HG02885 (cell line): ENCODE measurements at regions not wholly inside any gene's neighbourhood (a gene's known extent, or its start where the extent isn't known, plus 50 kb on each side); places are given as distances from the start of the nearest gene placed in this dataset.
"Not testable (repeated sequence)": the region's sequence is repeated elsewhere in the genome, so short reads cannot be mapped to it uniquely, and the experiment has no call there.

Source experiments
- ATAC-seq: cut with Tn5 transposase; IDR thresholded peaks from one replicate; pipeline ENCODE4 v1.9.1; 2021; ENCODE audit warnings: mild to moderate bottlenecking; ENCODE audit not compliant: unreplicated experiment, poor library complexity

- not testable (repeated sequence) for ATAC-seq
Observed at GRCh38 chr7:79594671-79595070, 141.2 kb upstream of the MAGI2 start.

DNA sequence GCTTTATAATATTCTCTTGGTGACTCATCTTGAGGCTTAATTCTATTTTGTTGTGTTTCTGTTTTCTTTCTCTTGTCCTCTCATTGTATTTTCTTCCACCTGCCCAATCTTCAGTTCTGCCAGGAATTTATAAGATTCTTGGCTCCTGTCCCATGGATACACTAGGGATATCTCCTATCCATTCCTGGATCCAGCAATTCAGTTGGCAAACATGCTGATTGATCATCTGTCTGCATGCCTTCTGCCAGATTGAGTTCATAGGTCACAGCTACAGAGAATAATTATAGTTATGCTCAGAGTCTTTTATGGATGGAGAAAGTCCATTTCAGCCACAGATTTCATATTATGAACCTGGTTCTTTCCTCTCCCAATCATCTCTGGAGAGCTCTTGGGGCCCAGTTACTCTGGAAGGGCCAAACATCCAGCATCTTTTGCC is 140.4 kb upstream of the MAGI2 start:
- ATAC-seq: no peak

DNA sequence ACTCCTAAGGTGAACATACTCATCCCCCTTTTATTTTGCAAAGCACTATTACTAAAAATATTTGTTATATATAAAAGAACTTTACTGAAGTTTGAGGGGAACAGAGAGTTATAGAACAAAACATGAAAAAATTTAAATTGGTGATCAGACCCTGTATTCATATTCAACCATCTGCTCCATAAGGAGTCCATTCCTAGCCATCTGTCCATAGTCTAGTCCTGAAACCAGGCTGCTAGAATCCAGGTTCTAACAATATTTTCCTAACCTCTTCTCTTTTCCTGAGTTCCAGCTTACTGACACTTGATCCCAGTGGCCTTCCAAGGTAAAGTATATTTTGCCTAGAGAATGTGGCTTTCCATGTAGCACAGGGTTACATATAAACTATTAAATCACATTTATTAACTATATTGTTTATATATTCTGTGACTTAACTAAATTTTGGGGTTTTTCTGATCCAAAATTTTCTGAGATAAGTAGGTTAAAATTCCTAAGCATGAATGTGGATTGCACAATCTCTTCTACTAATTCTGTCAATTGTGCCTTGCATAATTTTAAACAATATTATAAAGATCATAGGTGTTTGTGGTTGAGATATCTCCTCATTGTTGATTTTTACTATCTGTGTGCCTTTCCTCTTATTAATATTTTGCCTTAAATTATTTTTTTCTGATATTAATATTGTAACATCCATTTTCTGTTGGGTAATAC is 137.6 kb upstream of the MAGI2 start:
- ATAC-seq: no peak

DNA sequence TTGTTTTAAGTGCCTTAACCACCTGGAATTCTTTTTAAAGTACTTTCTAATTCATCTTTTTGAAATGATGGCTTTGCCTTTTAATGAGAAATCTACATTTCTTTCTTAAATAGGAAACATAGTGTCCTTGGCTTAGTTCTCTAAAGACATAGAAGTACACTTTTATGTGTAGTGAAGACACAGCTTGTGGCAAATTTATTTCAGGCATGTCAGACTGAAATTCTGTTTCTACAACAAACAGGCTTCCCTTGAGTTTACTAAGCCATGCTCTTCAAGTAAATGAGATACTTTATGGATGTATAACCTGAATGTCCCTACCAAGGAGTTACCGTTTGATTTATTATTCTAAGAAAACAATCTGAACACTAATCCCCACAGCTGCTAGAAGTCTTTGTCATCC is 136.9 kb upstream of the MAGI2 start:
- ATAC-seq: no peak

GRCh38 chr7:79570903-79571302 is 117.4 kb upstream of the MAGI2 start:
- no peak for ATAC-seq

- ATAC-seq: no peak
Observed at GRCh38 chr7:79563821-79564522, 110.5 kb upstream of the MAGI2 start.

DNA sequence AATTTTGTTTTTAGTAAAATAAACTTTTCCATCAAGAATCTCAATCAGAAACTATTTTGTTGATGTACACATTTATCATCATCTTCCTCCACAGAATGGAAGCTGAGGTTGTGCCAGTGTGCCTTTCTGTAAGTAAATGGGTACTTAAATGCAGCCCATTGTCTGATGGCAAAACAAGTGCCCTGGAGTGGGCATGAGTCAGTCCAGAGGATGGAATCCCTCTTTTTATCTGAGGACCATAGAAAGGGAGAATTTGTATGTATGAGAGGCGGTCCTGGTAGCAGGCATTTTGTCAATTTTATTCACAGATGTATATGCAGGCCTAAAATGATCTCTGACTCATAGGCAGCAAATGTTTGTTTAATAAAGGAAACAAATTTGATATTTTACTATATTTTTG is 102.1 kb upstream of the MAGI2 start:
- ATAC-seq: no peak

GRCh38 chr7:79553811-79554555 is 100.5 kb upstream of the MAGI2 start:
- no peak for ATAC-seq

DNA sequence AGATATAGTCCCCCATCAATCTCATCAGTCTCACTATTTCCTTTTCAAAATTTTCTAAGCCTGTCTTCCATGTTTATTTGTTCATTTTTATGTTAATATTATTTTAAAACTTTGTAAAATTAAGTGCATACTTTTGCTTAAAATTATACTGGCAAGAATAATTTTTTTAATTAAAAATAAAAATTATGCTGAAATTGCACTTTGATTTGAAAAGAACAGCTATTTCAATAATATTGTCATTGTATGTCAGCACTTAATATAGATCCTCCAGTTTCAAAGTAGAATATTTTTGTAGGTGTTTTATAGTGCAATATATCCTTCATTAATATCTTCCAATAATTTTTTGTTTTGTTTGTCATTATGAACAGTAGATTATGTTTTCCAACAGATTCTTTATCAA is 99.0 kb upstream of the MAGI2 start:
- ATAC-seq: no peak

DNA sequence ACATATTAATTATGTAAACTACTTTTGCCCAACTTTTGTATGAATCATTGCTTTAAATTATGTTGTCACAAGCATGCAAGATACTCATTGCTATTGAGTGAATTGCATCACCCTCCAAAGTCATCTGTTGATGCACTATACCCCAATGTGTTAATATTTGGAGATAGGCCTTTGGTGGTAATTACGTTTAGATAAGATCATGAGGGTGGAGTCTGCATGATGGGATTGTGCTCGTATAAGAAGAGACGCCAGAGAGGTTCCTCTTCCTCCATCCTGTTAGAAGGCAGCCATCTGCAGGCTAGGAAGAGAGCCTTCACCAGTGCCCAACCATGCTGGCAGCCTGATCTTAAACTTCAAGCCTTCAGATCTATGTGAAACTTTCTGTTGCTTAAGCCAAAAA is 95.3 kb upstream of the MAGI2 start:
- no peak for ATAC-seq

DNA sequence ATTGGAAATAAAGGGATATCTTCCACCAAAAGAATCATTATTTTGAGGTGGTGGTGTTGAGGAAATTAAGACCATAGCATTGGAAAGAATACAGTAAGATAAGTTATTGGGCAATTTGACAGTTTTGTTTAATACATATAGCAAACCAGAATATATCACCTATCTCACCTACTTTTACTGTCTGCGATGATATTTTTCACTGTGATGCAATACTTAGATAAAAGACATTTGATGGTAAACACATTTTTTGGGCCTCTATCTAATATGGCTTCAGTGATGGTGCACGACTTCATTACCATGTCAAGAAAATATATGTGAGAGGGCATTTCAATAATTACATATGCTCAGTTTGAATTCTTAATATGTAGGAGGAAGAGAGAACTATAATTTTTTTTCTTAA is 93.7 kb upstream of the MAGI2 start:
- no peak for ATAC-seq

DNA sequence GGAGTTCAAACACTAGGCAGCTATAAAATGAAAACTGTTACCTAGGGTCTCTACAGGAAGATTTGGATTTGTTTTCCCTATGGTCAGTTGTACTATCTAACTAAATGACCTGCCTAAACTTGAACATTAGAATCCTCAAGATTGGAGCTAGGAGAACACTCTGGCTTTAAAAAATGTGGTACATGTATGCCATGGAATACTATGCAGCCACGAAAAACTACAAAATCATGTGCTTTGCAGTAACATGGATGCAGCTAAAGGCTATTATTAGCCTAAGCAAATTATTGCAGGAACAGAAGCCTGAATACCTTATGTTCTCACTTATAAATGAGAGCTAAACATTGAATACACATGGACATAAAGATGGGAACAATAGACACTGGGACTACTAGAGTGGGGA is 87.1 kb upstream of the MAGI2 start:
- no peak for ATAC-seq

GRCh38 chr7:79534128-79534527 is 80.7 kb upstream of the MAGI2 start:
- ATAC-seq: no peak

DNA sequence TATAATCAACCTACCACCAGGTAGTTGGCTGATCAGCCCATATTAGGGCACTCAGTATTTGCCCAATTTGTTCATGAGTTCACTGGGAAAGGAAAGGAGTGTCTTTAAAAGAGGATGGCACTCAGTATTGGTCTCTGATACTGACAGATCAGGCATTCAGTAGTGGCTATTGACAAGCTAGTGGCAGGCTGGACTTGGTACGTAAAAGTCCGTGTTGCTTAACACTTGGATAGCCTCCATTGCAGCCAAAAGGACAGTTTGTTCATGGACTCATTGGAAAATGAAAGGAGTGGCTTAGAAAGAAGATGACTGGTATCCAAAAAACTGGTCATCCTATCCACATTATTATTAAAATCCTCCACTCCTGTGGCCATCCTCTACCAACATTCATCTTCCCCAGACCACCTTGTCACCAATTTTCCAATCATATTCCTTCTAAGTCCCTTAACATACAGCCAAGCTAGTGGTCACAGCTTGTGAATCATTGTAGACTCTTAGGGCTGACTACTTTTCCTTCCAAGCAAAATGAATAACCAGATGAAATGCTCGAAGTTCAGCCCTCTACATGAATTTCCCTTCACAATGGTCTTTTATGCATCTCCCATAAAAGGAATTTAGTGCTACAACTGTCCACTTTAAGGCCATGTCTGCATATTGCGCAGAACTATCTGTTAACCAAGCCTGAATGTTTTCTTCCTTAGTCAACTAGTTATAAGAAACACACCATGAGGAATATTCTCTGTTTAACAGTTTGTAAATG is 78.6 kb upstream of the MAGI2 start:
- ATAC-seq: no peak

GRCh38 chr7:79531116-79531515 is 77.6 kb upstream of the MAGI2 start:
- ATAC-seq: no peak

DNA sequence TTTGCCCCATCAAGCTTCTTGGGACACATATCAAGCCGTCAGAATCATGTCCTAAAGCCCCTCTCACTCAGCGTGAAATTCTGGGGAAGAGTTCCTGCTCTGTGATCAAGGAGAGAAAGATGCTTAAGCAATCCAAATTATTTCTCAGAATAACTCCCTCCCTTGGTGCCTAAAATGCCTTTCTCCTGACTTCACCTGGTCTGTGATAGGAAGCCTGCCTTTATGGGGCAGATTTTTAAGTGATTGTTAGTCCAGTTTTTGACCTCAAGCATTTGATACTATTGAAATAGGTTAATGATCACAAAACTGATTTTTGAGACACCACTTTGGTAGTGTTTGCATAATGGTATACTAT is 76.4 kb upstream of the MAGI2 start:
- no peak for ATAC-seq

DNA sequence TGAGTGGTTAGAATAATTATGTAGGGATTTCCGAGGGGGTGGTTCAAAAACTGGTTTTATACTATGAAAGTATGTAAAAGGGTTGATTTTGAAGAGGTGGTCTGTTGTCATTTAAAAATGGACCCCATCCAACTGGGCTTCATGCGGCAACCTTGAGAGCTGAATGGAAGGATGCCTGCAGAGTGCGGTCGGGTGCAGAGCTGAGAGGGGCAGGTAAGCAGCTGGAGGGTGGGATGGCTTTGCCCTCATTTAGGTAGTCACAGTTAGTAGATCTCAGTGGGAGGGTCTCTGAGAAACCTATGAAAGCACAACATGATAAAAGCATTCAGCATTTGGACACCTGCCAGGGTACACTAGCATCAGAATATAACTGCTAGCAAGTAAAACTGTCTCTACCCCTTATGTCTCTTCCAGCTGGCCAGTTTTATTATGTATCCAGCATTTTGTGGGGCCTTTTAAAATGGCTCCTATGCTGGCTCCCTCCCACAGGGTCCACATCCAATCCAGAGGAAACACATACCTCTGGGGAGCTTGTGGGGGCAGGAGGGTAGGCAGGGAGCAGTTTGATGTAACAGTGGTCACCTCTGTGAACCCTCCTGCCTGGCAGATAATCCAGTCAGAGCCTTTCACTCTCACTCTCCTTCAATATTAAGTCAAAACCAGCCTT is 75.9 kb upstream of the MAGI2 start:
- no peak for ATAC-seq

DNA sequence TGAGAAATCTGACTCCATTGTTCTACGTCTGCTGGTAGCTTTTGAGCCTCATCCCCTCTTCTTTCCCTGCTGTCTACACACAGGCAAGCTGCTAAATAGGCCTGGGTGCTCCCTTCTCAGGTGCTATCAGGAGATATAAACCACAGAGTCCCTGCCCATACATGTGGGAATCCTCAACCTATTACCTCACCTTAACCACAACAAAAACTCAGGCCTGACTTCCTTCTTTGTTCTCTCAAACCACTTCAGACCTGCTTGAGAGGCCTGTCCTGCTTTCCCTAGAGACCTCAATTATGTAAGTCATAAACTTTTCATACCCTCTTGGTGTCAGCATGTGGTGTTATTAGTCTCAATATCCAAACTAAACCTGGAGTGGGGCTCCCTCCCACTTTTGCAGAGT is 75.0 kb upstream of the MAGI2 start:
- ATAC-seq: no peak

- ATAC-seq: no peak
Observed at GRCh38 chr7:79524048-79524447, 70.6 kb upstream of the MAGI2 start.

DNA sequence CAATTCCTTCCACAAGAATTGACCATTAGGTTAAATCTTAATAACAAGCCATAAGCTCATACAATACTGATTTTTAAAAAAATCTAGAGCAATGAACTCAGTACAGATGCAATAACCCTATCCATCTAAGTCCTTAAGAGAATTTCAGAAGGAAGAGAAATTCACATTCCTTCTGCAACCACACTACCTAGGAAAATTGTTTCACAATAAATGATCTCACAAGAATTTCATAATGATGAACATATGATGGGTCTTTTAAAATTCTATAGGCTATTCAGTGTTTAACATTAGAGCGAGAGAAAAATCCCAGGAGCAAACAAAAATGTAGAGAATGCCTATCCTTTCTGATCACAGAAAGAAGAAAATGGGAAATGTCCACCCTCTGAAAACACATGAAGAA is 70.0 kb upstream of the MAGI2 start:
- ATAC-seq: no peak
